H9 (cell line): ENCODE measurements at regions not wholly inside any gene's neighbourhood (a gene's known extent, or its start where the extent isn't known, plus 50 kb on each side); places are given as distances from the start of the nearest gene placed in this dataset.

ENCODE experiments used
- DNase-seq: peaks from one replicate; pipeline ENCODE4 v3.0.0-alpha.2; 2017
- H2AFZ ChIP-seq: one replicate; pipeline ENCODE4 v1.6.1; 2013; ENCODE audit warnings: mild to moderate bottlenecking, low read length, control low read depth, moderate library complexity
- H2AK5ac ChIP-seq: 2 replicates; pipeline ENCODE4 v1.6.1; 2013; ENCODE audit warnings: low read length, control low read depth, mixed read lengths; ENCODE audit not compliant: insufficient read length
- H2BK120ac ChIP-seq: one replicate; pipeline ENCODE4 v1.6.1; 2013; ENCODE audit warnings: low read depth, mild to moderate bottlenecking, low read length, control low read depth, inconsistent platforms; ENCODE audit not compliant: poor library complexity, severe bottlenecking
- H2BK12ac ChIP-seq: 2 replicates; pipeline ENCODE4 v1.6.1; 2013; ENCODE audit warnings: low read length, control low read depth, mixed read lengths, low read depth; ENCODE audit not compliant: insufficient read length
- H2BK15ac ChIP-seq: 2 replicates; pipeline ENCODE4 v1.6.1; 2013; ENCODE audit warnings: low read depth, low read length, control low read depth
- H2BK20ac ChIP-seq: one replicate; pipeline ENCODE4 v1.6.1; 2013; ENCODE audit warnings: low read depth, mild to moderate bottlenecking, low read length, control low read depth, inconsistent platforms; ENCODE audit not compliant: poor library complexity, severe bottlenecking
- H2BK5ac ChIP-seq: 2 replicates; pipeline ENCODE4 v1.6.1; 2013; ENCODE audit warnings: low read length, control low read depth, mixed read lengths; ENCODE audit not compliant: insufficient read length
- H3K14ac ChIP-seq: 2 replicates; pipeline ENCODE4 v1.6.1; 2013; ENCODE audit warnings: low read length, control low read depth; ENCODE audit not compliant: insufficient read depth
- H3K18ac ChIP-seq: 2 replicates; pipeline ENCODE4 v1.6.1; 2013; ENCODE audit warnings: low read depth, mild to moderate bottlenecking, mixed read lengths, low read length, control low read depth; ENCODE audit not compliant: insufficient read length
- H3K23ac ChIP-seq: 2 replicates; pipeline ENCODE4 v1.6.1; 2013; ENCODE audit warnings: low read length, control low read depth, mixed read lengths, low read depth; ENCODE audit not compliant: insufficient read length
- H3K23me2 ChIP-seq: 2 replicates; pipeline ENCODE4 v1.6.1; 2013; ENCODE audit warnings: low read depth, mild to moderate bottlenecking, mixed read lengths, low read length, control low read depth; ENCODE audit not compliant: insufficient read length, poor library complexity, severe bottlenecking
- H3K27ac ChIP-seq: 2 replicates; pipeline ENCODE4 v1.5.1; 2013; ENCODE audit warnings: low read length, control low read depth, mixed read lengths, low read depth; ENCODE audit not compliant: insufficient read length
- H3K27me3 ChIP-seq: 2 replicates; pipeline ENCODE4 v1.6.1; 2013; ENCODE audit warnings: low read length, control low read depth, inconsistent platforms; ENCODE audit not compliant: insufficient read depth
- H3K4ac ChIP-seq: 2 replicates; pipeline ENCODE4 v1.6.1; 2013; ENCODE audit warnings: low read depth, mild to moderate bottlenecking, control low read depth, inconsistent platforms, low read length, moderate library complexity
- H3K4me1 ChIP-seq: 2 replicates; pipeline ENCODE4 v1.6.1; 2013; ENCODE audit warnings: low read length, control low read depth, inconsistent platforms; ENCODE audit not compliant: insufficient read depth
- H3K4me2 ChIP-seq: 2 replicates; pipeline ENCODE4 v1.6.1; 2013; ENCODE audit warnings: low read length, control low read depth, mixed read lengths; ENCODE audit not compliant: insufficient read length, insufficient read depth
- H3K56ac ChIP-seq: 2 replicates; pipeline ENCODE4 v1.6.1; 2013; ENCODE audit warnings: low read depth, mild to moderate bottlenecking, mixed read lengths, low read length, control low read depth; ENCODE audit not compliant: insufficient read length
- H3K79me1 ChIP-seq: 2 replicates; pipeline ENCODE4 v1.6.1; 2013; ENCODE audit warnings: low read depth, mild to moderate bottlenecking, moderate library complexity, low read length, control low read depth, inconsistent platforms; ENCODE audit not compliant: insufficient read depth, poor library complexity, severe bottlenecking
- H3K79me2 ChIP-seq: 2 replicates; pipeline ENCODE4 v1.6.1; 2013; ENCODE audit warnings: low read length, control low read depth, inconsistent platforms; ENCODE audit not compliant: insufficient read depth
- H3K9ac ChIP-seq: 2 replicates; pipeline ENCODE4 v1.6.1; 2013; ENCODE audit warnings: low read length, control low read depth, mixed read lengths; ENCODE audit not compliant: insufficient read length; ENCODE audit errors: extremely low read depth
- H3K9me3 ChIP-seq: one replicate; pipeline ENCODE4 v1.6.1; 2013; ENCODE audit warnings: low read depth, low read length, inconsistent platforms; ENCODE audit not compliant: control insufficient read depth
- H3T11ph ChIP-seq: one replicate; pipeline ENCODE4 v1.6.1; 2013; ENCODE audit warnings: mild to moderate bottlenecking, low read length, control low read depth, inconsistent platforms
- H4K20me1 ChIP-seq: one replicate; pipeline ENCODE4 v1.6.1; 2013; ENCODE audit not compliant: control insufficient read depth, insufficient read length, insufficient read depth
- H4K5ac ChIP-seq: 2 replicates; pipeline ENCODE4 v1.6.1; 2013; ENCODE audit warnings: low read depth, mild to moderate bottlenecking, mixed read lengths, low read length, control low read depth; ENCODE audit not compliant: insufficient read length
- H4K8ac ChIP-seq: replicated peaks from 2 replicates; pipeline ENCODE4 v1.6.1; 2013; ENCODE audit warnings: low read length, control low read depth, mixed read lengths, low read depth; ENCODE audit not compliant: insufficient read length
- H4K91ac ChIP-seq: 2 replicates; pipeline ENCODE4 v1.6.1; 2013; ENCODE audit warnings: low read depth, mild to moderate bottlenecking, moderate library complexity, mixed read lengths, low read length, control low read depth; ENCODE audit not compliant: insufficient read length
- H3K27ac Mint-ChIP-seq, 3 experiments: 2 replicates in 2 of 3; 3 replicates in 1 of 3; pipeline ENCODE4 v1.8.0; 2020 to 2021; ENCODE audit warnings: mixed read lengths in 3 of 3, mild to moderate bottlenecking in 1 of 3, moderate library complexity in 1 of 3
- H3K27me3 Mint-ChIP-seq: 2 replicates; pipeline ENCODE4 v1.8.0; 2021; ENCODE audit warnings: low read depth, mild to moderate bottlenecking, moderate library complexity, mixed read lengths
- H3K36me3 Mint-ChIP-seq, 3 experiments: 2 replicates in 2 of 3; 3 replicates in 1 of 3; pipeline ENCODE4 v1.8.0; 2020 to 2021; ENCODE audit warnings: low read depth in 3 of 3, mixed read lengths in 3 of 3; ENCODE audit not compliant: insufficient read depth in 1 of 3
- H3K4me1 Mint-ChIP-seq, 2 experiments: 2 replicates each; pipeline ENCODE4 v1.8.0; 2020; ENCODE audit warnings: mixed read lengths in 2 of 2
- H3K4me3 Mint-ChIP-seq, 2 experiments: 2 replicates in 1 of 2; 3 replicates in 1 of 2; pipeline ENCODE4 v1.8.0; 2020 to 2021; ENCODE audit warnings: mild to moderate bottlenecking in 2 of 2, mixed read lengths in 2 of 2, moderate library complexity in 1 of 2
- H3K9me3 Mint-ChIP-seq, 2 experiments: 2 replicates in 1 of 2; 3 replicates in 1 of 2; pipeline ENCODE4 v1.8.0; 2020; ENCODE audit warnings: mild to moderate bottlenecking in 2 of 2, mixed read lengths in 2 of 2, moderate library complexity in 1 of 2
- WGBS: extraction: QIAGEN DNeasy Blood & Tissue Kit; methylation state at CpG from one replicate; pipeline ENCODE4 v1.1.7; 2013; ENCODE audit warnings: missing lambda C conversion rate, low lambda C conversion rate, mixed read lengths; ENCODE audit not compliant: insufficient read length; ENCODE audit errors: extremely low coverage; 5-methylcytosine and 5-hydroxymethylcytosine counted together
- TF ChIP-seq, protein P1 (sequence below): fragments of 200-600 bp; sonication (generic); conservative IDR thresholded peaks from 3 replicates; pipeline ENCODE4 v1.8.0; 2021; ENCODE audit warnings: antibody characterized with exemption, mild to moderate bottlenecking

GRCh38 chr5:174252121-174252520 is 206.6 kb downstream of the NSG2 start:
- H3K4me3 Mint-ChIP-seq = no peak overlapping the region
- Histone ChIP-seq H3K18ac (no peak overlapping the region), H2AFZ (no peak overlapping the region), H3K27me3 (no peaks in the 10 kb centered on the region), H4K20me1 (no peaks in the 10 kb centered on the region), H2BK20ac (no peak overlapping the region), H4K8ac (no peak overlapping the region), H3K4me2 (no peak overlapping the region), H3K79me2 (no peaks in the 10 kb centered on the region), H3K4me1 (no peaks in the 10 kb centered on the region; the same call in 1 of the 2 replicates), H2BK15ac (no peak overlapping the region), H3K9me3 (no peaks in the 10 kb centered on the region), H4K5ac (no peak overlapping the region), H3T11ph (no peak overlapping the region), H3K14ac (no peak overlapping the region), H3K56ac (no peak overlapping the region), H4K91ac (no peak overlapping the region), H3K9ac (no peak overlapping the region), H2BK12ac (no peak overlapping the region), H2AK5ac (no peak overlapping the region), H3K4ac (no peak overlapping the region), H2BK120ac (no peak overlapping the region), H3K23me2 (no peaks in the 10 kb centered on the region), H3K23ac (no peak overlapping the region), H3K79me1 (no peaks in the 10 kb centered on the region), H2BK5ac (no peak overlapping the region), H3K27ac (no peak overlapping the region)
- peaks cover 0 to 5% (median 0%) of the 10 kb centered on the region in 3 experiments; a peak in 1 of 7 replicates for H3K36me3 Mint-ChIP-seq
- H3K4me1 Mint-ChIP-seq = peaks cover 6 to 9% of the 10 kb centered on the region in 2 experiments
- WGBS = no CpG with 5 or more reads among the region's 1 CpG
- no peak overlapping the region; a peak in 1 of 7 replicates for H3K27ac Mint-ChIP-seq
- TF ChIP-seq, protein P1, sequence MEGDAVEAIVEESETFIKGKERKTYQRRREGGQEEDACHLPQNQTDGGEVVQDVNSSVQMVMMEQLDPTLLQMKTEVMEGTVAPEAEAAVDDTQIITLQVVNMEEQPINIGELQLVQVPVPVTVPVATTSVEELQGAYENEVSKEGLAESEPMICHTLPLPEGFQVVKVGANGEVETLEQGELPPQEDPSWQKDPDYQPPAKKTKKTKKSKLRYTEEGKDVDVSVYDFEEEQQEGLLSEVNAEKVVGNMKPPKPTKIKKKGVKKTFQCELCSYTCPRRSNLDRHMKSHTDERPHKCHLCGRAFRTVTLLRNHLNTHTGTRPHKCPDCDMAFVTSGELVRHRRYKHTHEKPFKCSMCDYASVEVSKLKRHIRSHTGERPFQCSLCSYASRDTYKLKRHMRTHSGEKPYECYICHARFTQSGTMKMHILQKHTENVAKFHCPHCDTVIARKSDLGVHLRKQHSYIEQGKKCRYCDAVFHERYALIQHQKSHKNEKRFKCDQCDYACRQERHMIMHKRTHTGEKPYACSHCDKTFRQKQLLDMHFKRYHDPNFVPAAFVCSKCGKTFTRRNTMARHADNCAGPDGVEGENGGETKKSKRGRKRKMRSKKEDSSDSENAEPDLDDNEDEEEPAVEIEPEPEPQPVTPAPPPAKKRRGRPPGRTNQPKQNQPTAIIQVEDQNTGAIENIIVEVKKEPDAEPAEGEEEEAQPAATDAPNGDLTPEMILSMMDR = no peak
- H3K27me3 Mint-ChIP-seq = peaks cover 12% of the 10 kb centered on the region
- H3K9me3 Mint-ChIP-seq = peaks cover 0 to 4% of the 10 kb centered on the region in 2 experiments; a peak in 1 of 5 replicates
- DNase-seq = no peak
